WTC11 (cell line): ENCODE measurements at regions not wholly inside any gene's neighbourhood (a gene's known extent, or its start where the extent isn't known, plus 50 kb on each side); places are given as distances from the start of the nearest gene placed in this dataset.

ENCODE experiments used
- TF ChIP-seq, protein P1 (sequence below): sonication (generic); formaldehyde crosslinking; IDR thresholded peaks from 2 replicates; pipeline ENCODE4 v1.8.0; 2022; ENCODE audit warnings: mild to moderate bottlenecking, missing genetic modification reagents
- TF ChIP-seq, protein P2 (sequence below): fragments of 200-600 bp; IDR thresholded peaks from 2 replicates; pipeline ENCODE4 v1.8.0; 2022; ENCODE audit warnings: antibody characterized with exemption
- TF ChIP-seq, protein P3 (sequence below): sonication (generic); formaldehyde crosslinking; IDR thresholded peaks from 2 replicates; pipeline ENCODE4 v1.8.0; 2022; ENCODE audit warnings: mild to moderate bottlenecking, missing genetic modification reagents
- TF ChIP-seq, protein P4 (sequence below): fragments of 250-450 bp; sonication (Bioruptor Pico); IDR thresholded peaks from 2 replicates; pipeline ENCODE4 v1.9.0; 2021; ENCODE audit warnings: mild to moderate bottlenecking

DNA sequence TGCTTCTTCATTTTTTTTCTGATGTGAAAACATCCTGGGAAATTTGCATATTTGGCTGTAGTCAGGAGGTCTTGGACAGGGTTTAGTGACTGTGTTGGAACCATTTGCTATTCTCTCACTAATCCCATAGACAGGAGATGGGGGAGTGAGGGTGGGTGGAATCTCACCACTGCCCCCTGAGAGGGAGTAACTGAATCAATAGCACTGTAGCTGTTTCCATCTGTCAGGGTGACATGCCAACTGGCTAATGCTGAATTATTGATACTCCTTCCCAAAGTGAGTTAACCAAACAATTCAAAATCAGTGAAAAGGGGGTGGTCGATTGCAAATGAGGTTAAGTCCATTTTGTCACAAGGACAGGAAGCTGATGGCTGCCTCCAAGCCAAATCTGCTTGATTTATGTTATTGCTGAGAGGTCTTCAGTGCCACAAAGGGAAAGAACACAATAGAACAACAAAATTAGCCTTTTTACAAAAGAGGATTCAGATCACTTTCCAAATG lies 55.1 kb upstream of the B3GAT2 start:
- TF ChIP-seq, protein P1, sequence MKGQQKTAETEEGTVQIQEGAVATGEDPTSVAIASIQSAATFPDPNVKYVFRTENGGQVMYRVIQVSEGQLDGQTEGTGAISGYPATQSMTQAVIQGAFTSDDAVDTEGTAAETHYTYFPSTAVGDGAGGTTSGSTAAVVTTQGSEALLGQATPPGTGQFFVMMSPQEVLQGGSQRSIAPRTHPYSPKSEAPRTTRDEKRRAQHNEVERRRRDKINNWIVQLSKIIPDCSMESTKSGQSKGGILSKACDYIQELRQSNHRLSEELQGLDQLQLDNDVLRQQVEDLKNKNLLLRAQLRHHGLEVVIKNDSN, result no peak
- TF ChIP-seq, protein P2, sequence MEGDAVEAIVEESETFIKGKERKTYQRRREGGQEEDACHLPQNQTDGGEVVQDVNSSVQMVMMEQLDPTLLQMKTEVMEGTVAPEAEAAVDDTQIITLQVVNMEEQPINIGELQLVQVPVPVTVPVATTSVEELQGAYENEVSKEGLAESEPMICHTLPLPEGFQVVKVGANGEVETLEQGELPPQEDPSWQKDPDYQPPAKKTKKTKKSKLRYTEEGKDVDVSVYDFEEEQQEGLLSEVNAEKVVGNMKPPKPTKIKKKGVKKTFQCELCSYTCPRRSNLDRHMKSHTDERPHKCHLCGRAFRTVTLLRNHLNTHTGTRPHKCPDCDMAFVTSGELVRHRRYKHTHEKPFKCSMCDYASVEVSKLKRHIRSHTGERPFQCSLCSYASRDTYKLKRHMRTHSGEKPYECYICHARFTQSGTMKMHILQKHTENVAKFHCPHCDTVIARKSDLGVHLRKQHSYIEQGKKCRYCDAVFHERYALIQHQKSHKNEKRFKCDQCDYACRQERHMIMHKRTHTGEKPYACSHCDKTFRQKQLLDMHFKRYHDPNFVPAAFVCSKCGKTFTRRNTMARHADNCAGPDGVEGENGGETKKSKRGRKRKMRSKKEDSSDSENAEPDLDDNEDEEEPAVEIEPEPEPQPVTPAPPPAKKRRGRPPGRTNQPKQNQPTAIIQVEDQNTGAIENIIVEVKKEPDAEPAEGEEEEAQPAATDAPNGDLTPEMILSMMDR, result no peak
- TF ChIP-seq, protein P3, sequence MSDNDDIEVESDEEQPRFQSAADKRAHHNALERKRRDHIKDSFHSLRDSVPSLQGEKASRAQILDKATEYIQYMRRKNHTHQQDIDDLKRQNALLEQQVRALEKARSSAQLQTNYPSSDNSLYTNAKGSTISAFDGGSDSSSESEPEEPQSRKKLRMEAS (CRISPR knock-in tag), result no peak
- TF ChIP-seq, protein P4, sequence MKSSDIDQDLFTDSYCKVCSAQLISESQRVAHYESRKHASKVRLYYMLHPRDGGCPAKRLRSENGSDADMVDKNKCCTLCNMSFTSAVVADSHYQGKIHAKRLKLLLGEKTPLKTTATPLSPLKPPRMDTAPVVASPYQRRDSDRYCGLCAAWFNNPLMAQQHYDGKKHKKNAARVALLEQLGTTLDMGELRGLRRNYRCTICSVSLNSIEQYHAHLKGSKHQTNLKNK, result no peak
